ENCODE measurements at regions not wholly inside any gene's neighbourhood (a gene's known extent, or its start where the extent isn't known, plus 50 kb on each side); places are given as distances from the start of the nearest gene placed in this dataset.

GRCh38 chr9:73996844-73997243 lies 500.3 kb upstream of the RORB start:
- H3K27ac Mint-ChIP-seq (ENCODE audit: unreplicated experiment), result no peak overlapping the region
- H3K9me3 Mint-ChIP-seq, result no peaks in the 10 kb centered on the region
- H3K36me3 Mint-ChIP-seq (ENCODE audit: low read depth), result no peaks in the 10 kb centered on the region
- DNase-seq (ENCODE audit: low read depth, low spot score), result no peak
- no peak for TF ChIP-seq CTCF (conservative IDR thresholded peaks at IDR 0.05)
- no peaks in the 10 kb centered on the region for H3K4me1 Mint-ChIP-seq
- no peaks in the 10 kb centered on the region for H3K27me3 Mint-ChIP-seq (ENCODE audit: low read depth)
- no peak overlapping the region for H3K4me3 Mint-ChIP-seq

GRCh38 chr9:74001382-74001781 lies 495.8 kb upstream of the RORB start:
- no peak for DNase-seq (ENCODE audit: low read depth, low spot score)
- Mint-ChIP-seq H3K27ac (ENCODE audit: unreplicated experiment) (no peak overlapping the region), H3K9me3 (no peaks in the 10 kb centered on the region), H3K4me1 (no peaks in the 10 kb centered on the region), H3K4me3 (no peak overlapping the region), H3K27me3 (ENCODE audit: low read depth) (no peaks in the 10 kb centered on the region), H3K36me3 (ENCODE audit: low read depth) (no peaks in the 10 kb centered on the region)
- TF ChIP-seq CTCF (conservative IDR thresholded peaks at IDR 0.05), result no peak

GRCh38 chr9:74006935-74007334 lies 490.2 kb upstream of the RORB start:
- H3K36me3 Mint-ChIP-seq (ENCODE audit: low read depth), result no peaks in the 10 kb centered on the region
- H3K27me3 Mint-ChIP-seq (ENCODE audit: low read depth), result no peaks in the 10 kb centered on the region
- DNase-seq (ENCODE audit: low read depth, low spot score), result no peak
- H3K9me3 Mint-ChIP-seq, result no peaks in the 10 kb centered on the region
- no peak overlapping the region for H3K4me3 Mint-ChIP-seq
- no peaks in the 10 kb centered on the region for H3K4me1 Mint-ChIP-seq
- H3K27ac Mint-ChIP-seq (ENCODE audit: unreplicated experiment), result no peak overlapping the region
- peak; percentile 19 for TF ChIP-seq CTCF (conservative IDR thresholded peaks at IDR 0.05)

GRCh38 chr9:74007833-74008232 lies 489.3 kb upstream of the RORB start:
- H3K9me3 Mint-ChIP-seq, result no peaks in the 10 kb centered on the region
- H3K27me3 Mint-ChIP-seq (ENCODE audit: low read depth), result no peaks in the 10 kb centered on the region
- no peak overlapping the region for H3K27ac Mint-ChIP-seq (ENCODE audit: unreplicated experiment)
- H3K36me3 Mint-ChIP-seq (ENCODE audit: low read depth), result no peaks in the 10 kb centered on the region
- H3K4me3 Mint-ChIP-seq, result no peak overlapping the region
- no peak for TF ChIP-seq CTCF (conservative IDR thresholded peaks at IDR 0.05)
- no peaks in the 10 kb centered on the region for H3K4me1 Mint-ChIP-seq
- DNase-seq (ENCODE audit: low read depth, low spot score), result no peak

GRCh38 chr9:74016004-74016403 lies 481.1 kb upstream of the RORB start:
- H3K4me1 Mint-ChIP-seq, result no peaks in the 10 kb centered on the region
- no peak overlapping the region for H3K27ac Mint-ChIP-seq (ENCODE audit: unreplicated experiment)
- no peak for DNase-seq (ENCODE audit: low read depth, low spot score)
- H3K27me3 Mint-ChIP-seq (ENCODE audit: low read depth), result no peaks in the 10 kb centered on the region
- H3K9me3 Mint-ChIP-seq, result peaks cover 5% of the 10 kb centered on the region
- TF ChIP-seq CTCF (conservative IDR thresholded peaks at IDR 0.05), result no peak
- no peaks in the 10 kb centered on the region for H3K36me3 Mint-ChIP-seq (ENCODE audit: low read depth)
- H3K4me3 Mint-ChIP-seq, result no peak overlapping the region

GRCh38 chr9:74025402-74025925 lies 471.7 kb upstream of the RORB start:
- DNase-seq (ENCODE audit: low read depth, low spot score), result no peak
- no peak for TF ChIP-seq CTCF (conservative IDR thresholded peaks at IDR 0.05)
- H3K27me3 Mint-ChIP-seq (ENCODE audit: low read depth), result no peaks in the 10 kb centered on the region
- no peaks in the 10 kb centered on the region for H3K4me1 Mint-ChIP-seq
- peaks cover 3% of the 10 kb centered on the region for H3K9me3 Mint-ChIP-seq
- no peak overlapping the region for H3K27ac Mint-ChIP-seq (ENCODE audit: unreplicated experiment)
- H3K4me3 Mint-ChIP-seq, result no peak overlapping the region
- no peaks in the 10 kb centered on the region for H3K36me3 Mint-ChIP-seq (ENCODE audit: low read depth)

Data from neural crest cell (in vitro differentiated cells).